Smooth muscle cell (in vitro differentiated cells): ENCODE measurements at regions not wholly inside any gene's neighbourhood (a gene's known extent, or its start where the extent isn't known, plus 50 kb on each side); places are given as distances from the start of the nearest gene placed in this dataset.
"Not testable (repeated sequence)": the region's sequence is repeated elsewhere in the genome, so short reads cannot be mapped to it uniquely, and the experiment has no call there.

Experiments used
- DNase-seq: peaks from one replicate; lab custom pipeline; 2025; ENCODE audit not compliant: unreplicated experiment; lab: John Stamatoyannopoulos, UW
- H2AFZ ChIP-seq: fragments of 200-600 bp; sonication (generic); 2 replicates; pipeline ENCODE4 v1.6.0; 2016; ENCODE audit warnings: antibody characterized with exemption, low read depth, mild to moderate bottlenecking
- H3F3A ChIP-seq: fragments of 200-600 bp; sonication (generic); 2 replicates; pipeline ENCODE4 v1.6.0; 2017; ENCODE audit warnings: antibody characterized with exemption, low read depth
- H3K27ac ChIP-seq: fragments of 200-600 bp; sonication (generic); 2 replicates; pipeline ENCODE4 v1.5.1; 2016; ENCODE audit warnings: low read depth, mild to moderate bottlenecking
- H3K27me3 ChIP-seq: fragments of 200-600 bp; sonication (generic); 2 replicates; pipeline ENCODE4 v1.6.1; 2016; ENCODE audit warnings: low read depth, mild to moderate bottlenecking
- H3K36me3 ChIP-seq: fragments of 200-600 bp; sonication (generic); 2 replicates; pipeline ENCODE4 v1.5.1; 2016; ENCODE audit warnings: low read depth
- H3K4me1 ChIP-seq: fragments of 200-600 bp; sonication (generic); 2 replicates; pipeline ENCODE4 v1.5.1; 2016; ENCODE audit warnings: low read depth
- H3K4me2 ChIP-seq: fragments of 200-600 bp; sonication (generic); 2 replicates; pipeline ENCODE4 v1.6.0; 2016; ENCODE audit warnings: mild to moderate bottlenecking
- H3K4me3 ChIP-seq: fragments of 200-600 bp; sonication (generic); 2 replicates; pipeline ENCODE4 v1.5.1; 2016; ENCODE audit warnings: mild to moderate bottlenecking
- H3K79me2 ChIP-seq: fragments of 200-600 bp; sonication (generic); 2 replicates; pipeline ENCODE4 v1.6.0; 2016; ENCODE audit warnings: low read depth, mild to moderate bottlenecking
- H3K9ac ChIP-seq: fragments of 200-600 bp; sonication (generic); 2 replicates; pipeline ENCODE4 v1.6.0; 2016; ENCODE audit warnings: low read depth
- H3K9me3 ChIP-seq: fragments of 200-600 bp; sonication (generic); replicated peaks from 2 replicates; pipeline ENCODE4 v1.5.1; 2016; ENCODE audit warnings: low read depth
- H4K20me1 ChIP-seq: fragments of 200-600 bp; sonication (generic); 2 replicates; pipeline ENCODE4 v1.6.0; 2016; ENCODE audit warnings: low read depth
- CTCF ChIP-seq: fragments of 200-600 bp; sonication (generic); IDR thresholded peaks from 2 replicates; pipeline ENCODE4 v1.5.1; 2017; ENCODE audit warnings: borderline replicate concordance, mild to moderate bottlenecking, antibody characterized with exemption; ENCODE audit not compliant: insufficient read depth, poor library complexity, severe bottlenecking
- WGBS: methylation state at CpG from one replicate; pipeline ENCODE4 v1.1.7; 2016; ENCODE audit warnings: low lambda C conversion rate; 5-methylcytosine and 5-hydroxymethylcytosine counted together

GRCh38 chr1:87986130-87986866 lies 657.6 kb downstream of the LMO4 start:
- no peaks in the 10 kb centered on the region for H3K27me3 ChIP-seq
- no peaks in the 10 kb centered on the region for H3K79me2 ChIP-seq
- WGBS = 93% methylated on average over 6 of the region's 6 CpGs
- H3F3A ChIP-seq = no peaks in the 10 kb centered on the region
- H3K36me3 ChIP-seq = no peaks in the 10 kb centered on the region
- no peak overlapping the region for H3K4me2 ChIP-seq
- H2AFZ ChIP-seq = no peak overlapping the region
- no peak overlapping the region for H3K27ac ChIP-seq
- no peaks in the 10 kb centered on the region for H3K9me3 ChIP-seq
- no peaks in the 10 kb centered on the region for H3K4me1 ChIP-seq
- no peak for TF ChIP-seq CTCF
- no peak for DNase-seq
- no peaks in the 10 kb centered on the region for H4K20me1 ChIP-seq
- H3K4me3 ChIP-seq = no peak overlapping the region
- no peak overlapping the region for H3K9ac ChIP-seq

- no peak overlapping the region for H3K9ac ChIP-seq
- no peaks in the 10 kb centered on the region for H4K20me1 ChIP-seq
- WGBS = 88% methylated on average over 2 of the region's 2 CpGs
- no peaks in the 10 kb centered on the region for H3K4me1 ChIP-seq
- H2AFZ ChIP-seq = no peak overlapping the region
- no peak overlapping the region for H3K27ac ChIP-seq
- DNase-seq = no peak
- H3K9me3 ChIP-seq = no peaks in the 10 kb centered on the region
- no peaks in the 10 kb centered on the region for H3K27me3 ChIP-seq
- no peak overlapping the region for H3K4me3 ChIP-seq
- no peak for TF ChIP-seq CTCF
- H3K36me3 ChIP-seq = no peaks in the 10 kb centered on the region
- H3F3A ChIP-seq = no peaks in the 10 kb centered on the region
- no peak overlapping the region for H3K4me2 ChIP-seq
- H3K79me2 ChIP-seq = no peaks in the 10 kb centered on the region
Observed at GRCh38 chr1:87989346-87989745, 660.7 kb downstream of the LMO4 start.

- not testable (repeated sequence) for H2AFZ ChIP-seq, H3K27me3 ChIP-seq, H4K20me1 ChIP-seq, H3F3A ChIP-seq, H3K27ac ChIP-seq, H3K4me3 ChIP-seq, H3K36me3 ChIP-seq, H3K9me3 ChIP-seq, DNase-seq, H3K9ac ChIP-seq, H3K79me2 ChIP-seq, H3K4me2 ChIP-seq, H3K4me1 ChIP-seq
- WGBS = 98% methylated on average over 5 of the region's 5 CpGs
Observed at GRCh38 chr1:87992536-87992935, 663.9 kb downstream of the LMO4 start.

- Histone ChIP-seq H3K4me2 (no peak overlapping the region), H3K4me3 (no peak overlapping the region), H3K27me3 (no peaks in the 10 kb centered on the region), H3K27ac (no peak overlapping the region), H3K9me3 (no peaks in the 10 kb centered on the region), H3K4me1 (no peaks in the 10 kb centered on the region), H3K79me2 (no peaks in the 10 kb centered on the region), H4K20me1 (no peaks in the 10 kb centered on the region), H3K36me3 (no peaks in the 10 kb centered on the region), H3F3A (no peaks in the 10 kb centered on the region), H3K9ac (no peak overlapping the region), H2AFZ (peak overlapping the region; percentile 30)
- 40% methylated on average over 4 of the region's 4 CpGs for WGBS
- DNase-seq = no peak
- TF ChIP-seq CTCF = no peak
Observed at GRCh38 chr1:87993051-87993450, 664.4 kb downstream of the LMO4 start.
